ENCODE measurements at regions not wholly inside any gene's neighbourhood (a gene's known extent, or its start where the extent isn't known, plus 50 kb on each side); places are given as distances from the start of the nearest gene placed in this dataset.

DNA sequence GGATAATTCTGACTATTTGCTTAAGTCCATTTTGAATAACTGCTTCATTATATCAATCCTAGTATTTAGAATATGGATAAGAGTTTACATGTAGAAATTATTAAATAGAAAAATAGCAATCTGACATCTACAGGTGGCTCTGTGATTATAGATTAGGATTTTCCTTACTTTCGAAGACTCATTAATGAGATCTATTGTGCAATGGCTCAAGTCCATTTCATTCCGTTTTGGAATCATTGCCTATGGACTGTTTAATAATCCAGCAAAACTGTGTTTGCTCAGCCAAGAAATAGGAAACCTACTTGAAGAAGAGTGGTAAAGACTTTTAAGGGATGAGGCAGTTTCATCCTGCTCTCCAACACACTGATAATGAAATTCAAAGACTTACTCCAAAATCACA is 67.8 kb upstream of the SSTR1 start:
- no peak for DNase-seq
- Mint-ChIP-seq H3K36me3 (ENCODE audit: low read depth) (no peaks in the 10 kb centered on the region), H3K4me3 (no peak overlapping the region), H3K9me3 (no peaks in the 10 kb centered on the region), H3K27ac (no peak overlapping the region), H3K4me1 (no peaks in the 10 kb centered on the region), H3K27me3 (no peaks in the 10 kb centered on the region)
- intact Hi-C loops (cut with micrococcal nuclease): no loop called here

DNA sequence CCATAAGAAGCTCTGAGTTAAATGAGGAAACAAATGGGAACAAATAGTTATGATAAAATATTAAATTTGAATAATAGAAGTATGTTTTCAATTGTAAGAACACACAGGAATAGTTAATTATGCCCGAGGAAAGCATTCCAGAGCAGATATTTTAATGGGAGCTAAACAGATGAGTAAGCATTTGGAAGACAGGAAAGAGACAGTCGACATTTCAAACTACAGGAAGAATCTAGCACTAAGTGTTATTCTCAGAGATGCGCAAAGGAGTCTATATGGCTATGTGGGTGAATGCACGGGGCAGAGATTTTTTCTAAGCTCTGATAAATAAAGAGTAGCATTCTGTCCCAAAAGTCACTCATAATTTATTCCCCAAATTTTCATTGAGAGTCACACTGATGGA is 64.5 kb upstream of the SSTR1 start:
- intact Hi-C loops (cut with micrococcal nuclease): no loop called here
- Mint-ChIP-seq H3K4me3 (no peak overlapping the region), H3K36me3 (ENCODE audit: low read depth) (no peaks in the 10 kb centered on the region), H3K27me3 (no peaks in the 10 kb centered on the region), H3K9me3 (no peaks in the 10 kb centered on the region), H3K27ac (no peak overlapping the region), H3K4me1 (no peaks in the 10 kb centered on the region)
- no peak for DNase-seq

DNA sequence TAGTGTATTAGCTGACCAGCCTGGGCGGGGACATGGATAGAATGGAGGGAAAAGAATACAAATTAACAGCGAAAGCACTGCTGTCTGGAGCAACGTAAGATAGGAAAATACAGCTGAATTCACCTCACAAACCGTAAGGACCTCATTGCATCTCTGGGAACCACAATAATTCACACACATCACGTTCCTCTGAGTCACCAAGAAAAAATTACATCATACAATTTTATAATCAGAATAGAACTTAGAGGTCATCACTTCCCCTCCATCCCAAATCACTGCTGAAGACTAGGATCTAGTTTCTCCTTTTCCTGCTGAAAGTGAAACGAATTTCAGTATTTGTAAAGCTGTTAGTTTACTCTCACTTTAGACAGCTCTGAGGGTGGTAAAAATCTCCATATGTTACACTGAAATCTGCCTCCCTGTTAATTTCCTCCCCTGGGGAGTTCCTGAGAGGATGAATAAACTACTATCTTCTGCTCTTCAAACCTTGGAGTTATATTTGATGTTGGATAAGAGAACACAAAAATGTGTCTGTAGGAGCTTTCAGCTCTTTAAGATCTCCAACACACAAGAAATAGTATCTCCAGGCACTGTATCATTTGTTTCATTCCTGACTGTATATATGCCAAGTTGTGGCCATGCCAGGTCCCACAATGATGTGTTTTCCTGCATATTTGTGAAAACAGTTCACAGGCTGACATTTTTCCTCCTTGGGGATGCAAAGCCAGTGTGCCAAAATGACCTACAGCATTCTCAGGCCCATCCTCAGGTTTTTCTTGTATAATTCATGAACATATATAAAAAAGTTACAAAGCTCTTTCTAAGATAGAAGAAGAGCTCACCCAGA is 63.8 kb upstream of the SSTR1 start:
- no peak for DNase-seq
- Mint-ChIP-seq H3K27ac (no peak overlapping the region), H3K4me1 (no peaks in the 10 kb centered on the region), H3K4me3 (no peak overlapping the region), H3K27me3 (no peaks in the 10 kb centered on the region), H3K36me3 (ENCODE audit: low read depth) (no peaks in the 10 kb centered on the region), H3K9me3 (no peaks in the 10 kb centered on the region)
- intact Hi-C loops (cut with micrococcal nuclease): no loop called here

- Mint-ChIP-seq H3K4me1 (no peaks in the 10 kb centered on the region), H3K9me3 (no peaks in the 10 kb centered on the region), H3K36me3 (ENCODE audit: low read depth) (no peaks in the 10 kb centered on the region), H3K4me3 (no peak overlapping the region), H3K27me3 (no peaks in the 10 kb centered on the region), H3K27ac (no peak overlapping the region)
- DNase-seq: no peak
- intact Hi-C loops (cut with micrococcal nuclease): no loop called here
Measured at GRCh38 chr14:38145142-38145541, 62.6 kb upstream of the SSTR1 start.

DNA sequence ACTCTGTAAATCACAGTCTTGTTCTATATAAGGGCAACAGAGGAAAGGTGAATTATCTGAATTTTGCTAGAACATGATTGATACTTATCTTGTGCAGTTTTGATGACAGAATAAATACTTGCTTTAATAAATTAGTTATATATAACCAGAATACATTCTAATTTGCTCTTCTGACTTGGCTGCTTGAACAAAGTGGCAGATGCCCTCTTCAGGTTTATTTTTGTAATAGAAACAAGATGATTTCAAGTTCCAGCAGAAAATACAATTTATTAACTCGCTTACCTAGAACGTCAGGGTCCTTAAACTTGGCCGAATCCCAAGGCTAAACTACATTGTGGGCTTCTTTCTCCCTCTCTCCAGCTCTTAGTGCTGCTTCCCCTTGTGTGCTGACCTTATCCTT is 57.6 kb upstream of the SSTR1 start:
- Mint-ChIP-seq H3K4me1 (no peaks in the 10 kb centered on the region), H3K4me3 (no peak overlapping the region), H3K27ac (no peak overlapping the region), H3K36me3 (ENCODE audit: low read depth) (no peaks in the 10 kb centered on the region), H3K27me3 (peaks cover 1% of the 10 kb centered on the region), H3K9me3 (no peaks in the 10 kb centered on the region)
- intact Hi-C loops (cut with micrococcal nuclease): no loop called here
- DNase-seq: no peak

Measured in activated CD4-positive, alpha-beta T cell treated with anti-CD3 and anti-CD28 coated beads, Interleukin-2, amount 10 ng/mL, durations not matched to agents 24 days and 14 days (primary cell).